ENCODE measurements at regions not wholly inside any gene's neighbourhood (a gene's known extent, or its start where the extent isn't known, plus 50 kb on each side); places are given as distances from the start of the nearest gene placed in this dataset.

DNA sequence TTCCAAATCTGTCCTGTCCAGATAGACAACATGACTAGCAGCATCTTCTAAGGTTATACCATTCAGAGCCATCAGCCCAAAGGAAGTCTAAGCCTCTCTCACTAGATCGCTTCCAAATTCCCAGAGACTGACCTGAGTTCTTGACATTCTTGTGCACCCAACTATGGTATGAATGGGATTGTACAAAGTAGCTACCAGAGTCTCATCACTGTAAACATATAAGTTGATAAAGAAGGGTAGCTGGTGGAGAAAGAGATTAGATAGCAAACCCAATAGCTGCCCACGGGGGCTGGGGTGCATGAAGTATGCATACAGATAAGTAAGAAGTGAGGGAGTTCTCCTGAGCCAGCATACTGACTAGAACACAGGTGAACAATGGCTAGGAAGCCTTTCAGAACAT, 180.0 kb downstream of the PLPP3 start:
- Histone ChIP-seq H4K20me1 (ENCODE audit: insufficient read depth, low read length) (no peaks in the 10 kb centered on the region), H3K4me3 (ENCODE audit: low read length) (no peak overlapping the region), H3K36me3 (replicated peaks; ENCODE audit: low read depth, low read length) (no peaks in the 10 kb centered on the region), H3K9ac (ENCODE audit: low read length) (no peak overlapping the region), H3K79me2 (ENCODE audit: low read length) (no peaks in the 10 kb centered on the region), H3K4me2 (ENCODE audit: low read length) (no peak overlapping the region), H3K4me1 (ENCODE audit: low read length) (peaks cover 6% of the 10 kb centered on the region), H3K27ac (ENCODE audit: low read length) (no peak overlapping the region), H2AFZ (ENCODE audit: low read depth, low read length) (no peak overlapping the region), H3K9me3 (ENCODE audit: insufficient read depth, low read length) (no peaks in the 10 kb centered on the region), H3K27me3 (ENCODE audit: low read depth, low read length) (no peaks in the 10 kb centered on the region)
- TF ChIP-seq, protein P1, sequence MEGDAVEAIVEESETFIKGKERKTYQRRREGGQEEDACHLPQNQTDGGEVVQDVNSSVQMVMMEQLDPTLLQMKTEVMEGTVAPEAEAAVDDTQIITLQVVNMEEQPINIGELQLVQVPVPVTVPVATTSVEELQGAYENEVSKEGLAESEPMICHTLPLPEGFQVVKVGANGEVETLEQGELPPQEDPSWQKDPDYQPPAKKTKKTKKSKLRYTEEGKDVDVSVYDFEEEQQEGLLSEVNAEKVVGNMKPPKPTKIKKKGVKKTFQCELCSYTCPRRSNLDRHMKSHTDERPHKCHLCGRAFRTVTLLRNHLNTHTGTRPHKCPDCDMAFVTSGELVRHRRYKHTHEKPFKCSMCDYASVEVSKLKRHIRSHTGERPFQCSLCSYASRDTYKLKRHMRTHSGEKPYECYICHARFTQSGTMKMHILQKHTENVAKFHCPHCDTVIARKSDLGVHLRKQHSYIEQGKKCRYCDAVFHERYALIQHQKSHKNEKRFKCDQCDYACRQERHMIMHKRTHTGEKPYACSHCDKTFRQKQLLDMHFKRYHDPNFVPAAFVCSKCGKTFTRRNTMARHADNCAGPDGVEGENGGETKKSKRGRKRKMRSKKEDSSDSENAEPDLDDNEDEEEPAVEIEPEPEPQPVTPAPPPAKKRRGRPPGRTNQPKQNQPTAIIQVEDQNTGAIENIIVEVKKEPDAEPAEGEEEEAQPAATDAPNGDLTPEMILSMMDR (IDR thresholded peaks at IDR 0.05; ENCODE audit: low read depth, low read length), result no peak
- TF ChIP-seq EZH2phosphoT487 (IDR thresholded peaks at IDR 0.05; ENCODE audit: low read depth), result no peak

DNA sequence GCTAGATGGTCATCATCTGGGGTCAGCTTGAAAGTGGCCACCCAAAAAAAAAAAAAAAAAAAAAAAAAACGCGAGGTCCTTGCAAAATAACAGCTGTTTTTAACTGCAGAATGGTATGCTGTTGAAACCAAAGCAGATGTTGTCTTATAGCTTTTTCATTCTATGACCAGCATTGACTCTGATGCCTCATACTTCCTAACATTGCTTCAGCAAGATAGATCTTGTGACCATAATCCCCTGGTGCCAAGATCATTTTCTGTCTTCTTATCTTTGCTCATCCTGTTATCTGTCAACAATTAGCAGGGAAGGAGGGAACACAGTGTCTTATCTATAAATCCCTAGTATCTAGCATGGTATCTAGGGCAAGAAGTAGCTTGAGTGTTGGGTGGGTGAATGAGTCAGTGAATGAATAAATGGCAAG, 181.5 kb downstream of the PLPP3 start:
- Histone ChIP-seq H3K27ac (ENCODE audit: low read length) (no peak overlapping the region), H3K9me3 (ENCODE audit: insufficient read depth, low read length) (no peaks in the 10 kb centered on the region), H3K4me3 (ENCODE audit: low read length) (no peak overlapping the region), H3K79me2 (ENCODE audit: low read length) (no peaks in the 10 kb centered on the region), H3K4me1 (ENCODE audit: low read length) (peaks cover 6% of the 10 kb centered on the region), H3K36me3 (replicated peaks; ENCODE audit: low read depth, low read length) (no peaks in the 10 kb centered on the region), H3K9ac (ENCODE audit: low read length) (no peak overlapping the region), H3K27me3 (ENCODE audit: low read depth, low read length) (no peaks in the 10 kb centered on the region), H2AFZ (ENCODE audit: low read depth, low read length) (no peak overlapping the region), H3K4me2 (ENCODE audit: low read length) (no peak overlapping the region), H4K20me1 (ENCODE audit: insufficient read depth, low read length) (no peaks in the 10 kb centered on the region)
- TF ChIP-seq, protein P1 (IDR thresholded peaks at IDR 0.05; ENCODE audit: low read depth, low read length), result no peak
- TF ChIP-seq EZH2phosphoT487 (IDR thresholded peaks at IDR 0.05; ENCODE audit: low read depth), result no peak

DNA sequence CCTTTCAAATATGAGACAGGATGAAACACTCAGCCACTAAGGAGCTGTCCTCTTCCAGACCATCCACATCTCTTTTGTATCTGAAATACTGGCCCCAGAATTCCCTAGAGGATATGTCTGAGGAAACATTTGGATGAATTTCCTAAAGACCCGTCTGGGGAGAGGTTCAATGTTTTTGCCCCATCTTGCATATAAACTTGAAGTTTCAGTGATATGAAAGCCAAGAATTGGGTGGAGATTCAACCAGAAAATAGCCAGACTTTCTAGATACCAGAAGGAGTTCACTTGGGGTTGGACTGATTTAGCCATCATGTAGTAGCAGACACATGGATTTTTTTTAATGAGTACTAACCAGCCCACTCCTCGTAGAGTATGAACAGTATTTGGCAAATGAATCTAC, 182.0 kb downstream of the PLPP3 start:
- Histone ChIP-seq H3K27me3 (ENCODE audit: low read depth, low read length) (no peaks in the 10 kb centered on the region), H3K9ac (ENCODE audit: low read length) (no peak overlapping the region), H2AFZ (ENCODE audit: low read depth, low read length) (no peak overlapping the region), H3K27ac (ENCODE audit: low read length) (no peak overlapping the region), H3K9me3 (ENCODE audit: insufficient read depth, low read length) (no peaks in the 10 kb centered on the region), H3K79me2 (ENCODE audit: low read length) (no peaks in the 10 kb centered on the region), H3K36me3 (replicated peaks; ENCODE audit: low read depth, low read length) (no peaks in the 10 kb centered on the region), H3K4me3 (ENCODE audit: low read length) (no peak overlapping the region), H4K20me1 (ENCODE audit: insufficient read depth, low read length) (no peaks in the 10 kb centered on the region), H3K4me1 (ENCODE audit: low read length) (peaks cover 6% of the 10 kb centered on the region), H3K4me2 (ENCODE audit: low read length) (no peak overlapping the region)
- TF ChIP-seq, protein P1 (IDR thresholded peaks at IDR 0.05; ENCODE audit: low read depth, low read length), result no peak
- no peak for TF ChIP-seq EZH2phosphoT487 (IDR thresholded peaks at IDR 0.05; ENCODE audit: low read depth)

DNA sequence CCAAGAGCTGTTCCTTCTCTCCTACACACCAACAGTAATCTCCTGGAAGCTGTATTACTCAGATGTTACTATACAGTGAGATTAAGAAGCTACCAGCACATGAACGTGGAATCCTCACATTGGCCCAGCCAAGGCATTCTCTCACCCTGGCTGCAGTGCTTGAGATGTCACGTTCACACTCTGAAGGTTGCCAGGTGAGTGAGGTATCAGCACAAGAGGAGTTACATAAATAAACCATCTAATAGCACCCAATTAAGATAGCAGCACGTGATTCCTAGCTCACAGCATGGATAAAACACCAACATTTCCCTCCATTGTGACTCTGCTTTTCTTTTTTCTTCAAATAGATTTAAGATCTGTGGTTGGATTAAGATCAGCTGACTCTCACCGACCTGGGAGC, 182.8 kb downstream of the PLPP3 start:
- H3K27me3 ChIP-seq (ENCODE audit: low read depth, low read length), result no peaks in the 10 kb centered on the region
- H3K9ac ChIP-seq (ENCODE audit: low read length), result no peak overlapping the region
- peaks cover 6% of the 10 kb centered on the region for H3K4me1 ChIP-seq (ENCODE audit: low read length)
- H3K79me2 ChIP-seq (ENCODE audit: low read length), result no peaks in the 10 kb centered on the region
- H3K4me2 ChIP-seq (ENCODE audit: low read length), result no peak overlapping the region
- H3K27ac ChIP-seq (ENCODE audit: low read length), result no peak overlapping the region
- H3K36me3 ChIP-seq (replicated peaks; ENCODE audit: low read depth, low read length), result no peaks in the 10 kb centered on the region
- TF ChIP-seq, protein P1 (IDR thresholded peaks at IDR 0.05; ENCODE audit: low read depth, low read length), result no peak
- no peak for TF ChIP-seq EZH2phosphoT487 (IDR thresholded peaks at IDR 0.05; ENCODE audit: low read depth)
- no peak overlapping the region for H3K4me3 ChIP-seq (ENCODE audit: low read length)
- no peaks in the 10 kb centered on the region for H4K20me1 ChIP-seq (ENCODE audit: insufficient read depth, low read length)
- H2AFZ ChIP-seq (ENCODE audit: low read depth, low read length), result no peak overlapping the region
- H3K9me3 ChIP-seq (ENCODE audit: insufficient read depth, low read length), result no peaks in the 10 kb centered on the region

All from OCI-LY3 (cell line).